ENCODE measurements at regions not wholly inside any gene's neighbourhood (a gene's known extent, or its start where the extent isn't known, plus 50 kb on each side); places are given as distances from the start of the nearest gene placed in this dataset.

DNA sequence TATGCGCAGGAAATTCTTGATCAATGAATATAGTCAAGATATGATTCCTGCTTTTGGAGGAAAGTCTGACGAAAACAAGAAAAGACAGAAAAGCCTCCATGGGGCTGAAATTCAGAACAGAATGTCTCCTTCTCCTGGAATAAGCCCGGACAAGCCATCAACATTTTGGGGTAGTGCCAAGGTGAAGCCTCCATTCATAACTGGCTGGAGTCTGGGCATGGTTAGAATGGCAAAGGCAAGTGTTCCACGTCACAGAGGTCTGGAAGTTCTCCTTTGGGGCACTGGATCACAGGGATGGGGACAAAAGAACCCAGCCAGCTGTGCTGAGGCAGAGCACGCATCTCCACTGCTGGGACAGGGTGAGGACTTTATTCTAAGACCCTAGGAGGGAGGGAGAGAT is 505.7 kb downstream of the CMPK2 start:
- peak in 1 of 2 experiments; percentile 28 for DNase-seq

DNA sequence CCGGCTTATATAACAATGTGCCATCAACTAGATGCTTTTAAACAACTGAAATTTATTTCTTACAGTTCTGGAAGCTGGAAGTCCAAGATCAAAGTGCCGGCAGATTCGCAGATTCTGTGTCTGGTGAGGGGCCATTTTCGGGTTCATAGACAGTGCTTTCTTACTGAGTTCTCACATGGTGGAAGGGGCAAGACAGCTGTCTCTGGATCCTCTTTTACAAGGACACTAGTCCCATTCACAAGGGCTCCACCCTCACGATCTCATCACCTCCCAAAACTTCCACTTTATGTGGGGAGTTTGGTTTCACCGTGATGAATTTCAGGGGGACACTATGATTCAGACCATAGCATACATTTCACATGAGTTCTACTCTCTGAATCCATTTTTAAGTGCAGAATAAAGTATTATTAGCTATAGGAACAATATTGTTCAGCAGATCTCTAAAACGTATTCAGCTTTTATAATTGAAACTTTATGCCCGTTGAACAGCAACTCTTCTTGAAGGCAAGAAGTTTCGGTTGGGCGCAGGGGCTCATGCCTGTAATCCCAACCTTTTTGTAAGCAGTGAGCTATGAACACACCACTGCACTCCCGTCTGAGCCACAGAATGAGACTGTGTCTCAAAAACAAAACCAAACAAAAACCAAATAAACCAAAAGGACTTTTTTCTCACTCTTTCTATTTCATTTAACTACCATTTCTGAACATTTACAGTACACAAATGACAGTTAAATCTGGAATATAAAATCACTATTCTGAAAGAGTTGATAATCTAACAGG is 502.8 kb downstream of the CMPK2 start:
- no peak for DNase-seq

DNA sequence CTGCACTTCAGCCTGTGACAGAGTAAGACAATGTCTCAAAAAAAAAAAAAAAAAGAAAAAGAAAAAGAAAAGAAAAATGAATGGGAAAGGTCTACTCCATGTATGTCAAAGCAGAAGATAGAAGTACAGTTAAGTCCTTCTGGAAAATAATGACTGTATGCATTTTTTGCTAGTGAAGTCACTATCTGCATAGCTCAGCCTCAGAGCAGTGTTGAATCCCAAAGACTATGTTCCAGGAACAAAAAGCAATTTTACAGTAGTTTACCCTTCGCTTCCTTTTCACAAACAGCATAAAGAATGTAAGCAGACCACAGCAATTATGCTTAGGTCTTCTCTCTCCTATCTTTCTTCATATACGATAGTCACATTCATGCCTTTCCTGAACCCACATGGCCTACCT is 497.4 kb downstream of the CMPK2 start:
- no peak for DNase-seq

DNA sequence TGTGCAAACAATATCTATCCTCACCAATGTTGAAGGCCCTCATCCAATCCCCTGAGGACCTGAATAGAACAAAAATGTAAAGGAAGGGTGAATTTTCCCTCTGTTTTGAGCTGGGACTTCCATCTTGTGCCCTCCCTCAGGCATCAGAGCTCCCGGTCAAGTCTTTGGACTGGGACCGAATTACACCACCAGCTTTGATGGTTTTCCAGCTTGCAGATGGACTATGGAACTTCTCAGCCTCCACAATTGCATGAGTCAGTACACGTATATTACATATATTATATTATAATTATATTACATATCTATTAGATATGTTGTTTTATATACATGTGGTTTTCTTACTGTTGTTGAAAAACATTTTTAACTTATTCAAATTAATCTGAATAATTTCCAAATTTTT is 496.4 kb downstream of the CMPK2 start:
- no peak for DNase-seq

DNA sequence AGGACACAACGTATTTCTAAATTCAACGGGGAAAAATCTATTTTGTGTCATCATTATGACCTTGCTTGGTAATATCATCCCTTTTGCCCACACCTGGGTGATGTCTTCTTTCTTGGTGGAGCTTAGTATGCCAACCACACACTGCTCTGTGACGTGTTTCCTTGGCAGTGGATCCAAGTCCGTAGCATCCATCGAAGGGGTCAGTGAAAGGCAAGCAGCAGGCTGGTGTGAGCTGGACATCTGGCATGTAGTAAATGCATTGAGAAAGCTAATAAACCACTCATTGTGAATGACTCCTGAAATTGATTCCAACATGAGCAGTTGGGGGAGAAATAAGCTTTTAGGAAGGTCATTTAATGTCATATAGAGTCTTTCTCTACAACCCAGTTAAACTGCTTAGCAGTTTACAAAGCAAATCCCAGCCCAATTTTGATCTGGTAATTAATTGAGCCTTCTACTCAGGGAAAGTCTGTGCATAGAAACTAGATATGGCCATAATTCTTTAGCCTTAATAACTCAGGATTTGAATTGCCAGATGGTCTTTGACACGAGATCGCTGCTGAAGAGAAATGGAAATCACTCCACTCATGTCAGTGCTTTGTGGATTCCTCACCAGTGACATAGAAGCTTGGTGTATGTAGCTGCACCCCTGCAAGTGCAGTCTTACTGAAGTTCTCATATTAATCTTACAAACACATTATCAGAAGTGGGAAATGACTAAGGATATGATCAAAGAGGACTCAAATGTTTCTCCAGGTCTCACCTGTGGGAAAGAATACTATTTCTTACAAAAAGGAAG is 494.8 kb downstream of the CMPK2 start:
- no peak for DNase-seq

DNA sequence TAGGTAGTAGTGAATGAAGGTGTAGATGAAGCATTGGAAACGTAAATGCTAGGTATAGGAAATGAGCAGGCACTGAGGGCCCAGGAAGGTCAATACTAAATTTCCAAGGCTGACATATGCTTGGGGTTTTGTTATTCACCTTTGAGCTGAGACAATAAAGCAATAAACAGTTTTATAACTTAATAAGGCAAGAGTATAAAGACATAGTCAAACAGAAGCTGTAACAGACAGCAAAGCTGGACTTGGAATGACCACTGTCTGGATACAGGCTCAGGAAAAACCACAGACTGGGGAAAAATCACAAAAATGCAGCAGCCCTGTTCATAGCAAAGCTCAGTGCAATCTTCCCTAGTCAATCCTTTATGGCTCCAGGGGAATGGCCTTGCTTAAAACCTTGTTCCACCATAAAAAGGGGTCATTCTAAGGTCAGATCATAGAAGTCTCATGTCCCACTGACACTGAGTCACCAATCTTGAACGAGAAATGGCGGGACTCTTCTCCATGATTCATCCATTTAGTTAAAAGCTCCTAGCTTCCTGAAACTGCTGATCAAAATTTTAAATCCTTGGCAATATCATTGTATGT is 493.3 kb downstream of the CMPK2 start:
- DNase-seq, result no peak

DNA sequence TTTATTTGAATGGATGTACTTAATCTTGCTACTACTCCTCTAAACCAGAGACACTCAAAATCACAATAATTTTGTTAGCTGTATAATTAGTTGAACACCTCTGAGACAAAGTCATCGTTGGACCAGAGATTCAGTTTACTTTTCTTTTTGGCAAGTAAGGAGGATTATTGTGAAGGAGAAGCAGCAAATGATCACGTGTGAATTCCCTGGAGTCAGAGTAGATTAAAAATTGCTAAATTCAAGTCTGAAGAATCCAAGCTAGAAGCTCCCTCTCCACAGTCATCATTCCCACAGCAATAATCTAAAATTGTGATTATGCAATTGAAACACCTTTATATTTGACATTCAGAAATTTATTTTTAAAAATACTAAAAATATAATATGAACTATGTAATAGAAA is 484.4 kb downstream of the CMPK2 start:
- no peak for DNase-seq

DNA sequence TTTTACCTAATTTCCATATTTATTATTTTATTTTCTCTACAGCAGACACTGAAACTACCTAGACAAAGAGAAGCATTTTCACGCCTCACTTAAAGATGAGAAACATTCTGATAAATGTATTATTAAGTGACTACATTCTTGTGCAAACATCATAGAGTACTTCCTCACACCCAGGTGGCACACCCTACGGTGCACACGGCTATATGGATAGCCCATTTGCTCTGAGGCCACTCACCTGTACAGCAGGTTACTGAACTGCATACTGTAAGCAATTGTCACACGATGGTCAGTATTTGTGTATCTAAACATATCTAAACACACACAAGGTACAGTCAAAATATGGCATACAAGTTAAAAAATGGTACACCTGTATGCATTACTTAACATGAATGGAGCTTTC is 481.4 kb downstream of the CMPK2 start:
- no peak for DNase-seq

DNA sequence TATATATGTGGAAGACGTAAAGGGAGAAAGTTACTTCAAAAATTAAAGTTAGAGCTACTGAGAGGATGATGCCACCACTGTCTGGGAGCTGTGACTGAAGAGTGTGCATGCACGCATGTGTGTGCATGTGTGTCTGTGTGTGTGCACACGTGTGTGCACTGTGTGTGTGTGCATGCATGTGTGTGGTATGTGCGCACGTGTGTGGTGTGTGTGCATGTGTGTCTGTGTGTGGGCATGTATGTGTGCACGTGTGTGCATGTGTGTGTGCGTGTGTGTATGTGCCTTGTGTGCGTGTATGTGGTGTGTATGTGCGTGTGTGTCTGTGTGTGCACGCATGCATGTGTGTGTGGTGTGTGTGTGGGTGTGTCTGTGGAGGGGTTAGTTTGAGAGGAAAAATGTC is 473.4 kb downstream of the CMPK2 start:
- no peak for DNase-seq

DNA sequence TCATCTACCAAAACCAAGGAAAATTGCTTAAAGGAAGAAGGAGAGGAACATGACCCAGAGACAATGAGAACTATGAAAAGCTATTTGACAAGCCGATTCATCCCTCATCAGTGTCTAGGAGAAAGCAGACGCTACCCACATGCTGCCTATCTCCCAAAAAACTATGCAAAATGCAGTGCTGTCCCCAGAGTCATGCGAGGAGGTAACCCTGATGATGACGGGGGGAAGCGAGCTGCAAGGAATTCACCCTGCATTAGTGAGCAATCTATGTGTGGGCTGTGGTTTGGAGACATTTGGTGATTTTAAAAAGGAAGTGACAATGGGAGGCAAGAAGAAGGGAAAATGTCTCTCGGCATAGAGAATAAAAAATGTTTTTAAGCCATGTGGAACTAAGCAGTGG is 472.7 kb downstream of the CMPK2 start:
- no peak for DNase-seq

DNA sequence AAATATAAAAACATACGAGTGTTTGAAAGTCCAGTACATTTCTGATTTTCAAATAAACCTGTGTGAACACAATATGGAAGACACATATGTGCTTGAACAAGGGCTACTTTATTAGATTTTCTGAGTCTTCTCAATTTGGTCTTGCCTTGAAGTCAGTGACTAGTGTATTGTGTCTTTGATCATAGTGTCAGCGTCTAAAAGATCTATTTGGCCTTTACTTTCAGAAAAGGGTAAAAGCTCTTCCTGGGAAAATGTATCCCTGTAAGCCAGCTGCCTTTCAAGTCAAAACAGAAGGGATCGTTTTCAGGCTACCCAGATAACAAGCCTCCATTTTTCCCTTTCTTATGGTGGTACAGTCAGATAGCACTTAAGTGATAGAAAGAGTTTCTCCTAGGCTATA is 471.9 kb downstream of the CMPK2 start:
- no peak for DNase-seq

DNA sequence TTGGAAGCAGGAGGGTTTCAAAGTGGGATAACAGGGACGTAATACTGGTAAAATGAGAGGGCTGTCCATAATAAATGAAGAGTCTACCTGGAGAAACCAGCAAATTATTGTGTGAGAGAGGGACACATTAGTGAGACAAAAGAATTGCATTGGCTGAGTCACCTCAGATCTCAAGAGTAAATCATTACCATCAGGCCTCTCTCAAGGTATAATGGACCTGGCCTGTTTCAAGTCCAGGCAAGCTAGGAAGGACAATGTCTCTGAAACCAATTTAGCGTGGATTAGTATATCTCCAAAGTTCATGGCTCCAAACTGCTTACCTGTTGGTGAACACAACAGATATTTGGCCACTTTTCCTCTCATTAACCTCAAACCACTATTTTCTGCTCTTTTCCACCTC is 471.4 kb downstream of the CMPK2 start:
- no peak for DNase-seq

DNA sequence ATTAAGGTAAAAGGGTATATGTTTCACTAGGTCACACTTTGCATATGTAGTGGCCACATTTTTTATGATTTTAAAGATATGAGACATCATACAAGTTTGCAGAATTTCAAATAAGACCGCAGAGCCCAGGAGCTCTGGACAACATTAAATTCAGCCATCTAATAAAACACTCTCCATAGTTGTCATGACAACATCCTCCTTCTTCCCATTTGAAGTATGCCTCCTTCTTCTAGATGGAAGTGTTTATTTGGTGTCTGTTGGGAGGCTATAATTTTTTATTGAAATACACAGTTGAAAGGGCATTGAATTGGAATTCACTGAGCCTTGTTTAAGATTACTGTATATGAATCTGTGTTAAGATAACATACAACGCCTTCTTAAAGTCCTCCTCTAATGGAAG is 467.3 kb downstream of the CMPK2 start:
- no peak for DNase-seq

DNA sequence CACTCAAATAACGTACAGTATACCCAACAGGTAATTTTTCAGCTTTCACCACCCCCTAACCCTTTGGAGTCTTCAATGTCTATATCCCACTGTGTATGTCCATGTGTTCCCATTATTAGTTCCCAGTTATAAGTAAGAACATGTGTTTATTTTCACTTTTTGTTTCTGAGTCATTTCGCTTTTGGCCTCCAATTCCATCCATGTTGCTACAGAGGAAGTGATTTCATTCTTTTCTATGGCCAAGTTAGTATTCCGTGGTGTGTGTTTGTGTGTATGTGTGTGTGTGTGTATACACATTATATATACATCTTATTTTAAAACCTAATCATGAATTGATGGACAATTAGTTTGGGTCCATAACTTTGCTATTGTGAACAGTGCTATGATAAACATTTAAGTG is 464.4 kb downstream of the CMPK2 start:
- no peak for DNase-seq

DNA sequence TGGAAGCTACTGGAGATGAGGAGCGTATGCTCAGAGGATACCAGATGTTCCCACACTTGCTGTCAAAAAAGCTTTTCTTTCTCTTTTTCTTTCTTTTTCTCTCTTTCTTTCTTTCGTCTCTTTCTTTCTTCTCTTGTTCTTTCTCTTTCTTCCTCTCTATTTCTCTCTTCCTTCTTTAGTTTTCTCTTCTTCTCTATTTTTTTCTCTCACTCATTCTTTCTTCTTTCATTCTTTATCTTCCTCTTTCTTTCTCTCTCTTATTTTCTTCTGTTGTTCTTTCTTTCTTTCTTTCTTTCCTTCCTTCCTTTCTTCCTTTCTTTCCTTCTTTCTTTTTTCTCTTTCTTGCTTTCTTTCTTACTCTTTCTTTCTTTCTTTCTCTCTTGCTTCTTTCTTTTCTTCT is 457.6 kb downstream of the CMPK2 start:
- no peak for DNase-seq

DNA sequence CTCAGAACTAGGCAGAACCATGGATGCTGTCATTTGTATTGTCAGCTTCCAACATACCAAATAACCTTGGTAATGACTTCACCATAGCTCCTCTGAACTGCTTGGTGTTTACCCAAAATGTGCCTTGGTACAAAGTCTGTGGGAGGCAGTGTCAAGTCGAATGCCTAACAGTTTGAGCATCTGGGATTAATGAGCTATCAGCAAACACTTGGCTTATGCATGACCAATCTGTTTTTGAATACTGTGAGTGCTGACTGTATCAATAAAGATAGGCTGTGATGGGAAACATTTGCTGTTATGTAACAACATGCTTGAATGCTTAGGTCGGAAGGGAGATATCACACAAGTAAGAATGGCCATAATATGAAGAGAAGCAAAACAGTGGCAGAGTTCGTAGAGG is 455.4 kb downstream of the CMPK2 start:
- peak in 1 of 2 experiments; percentile 47 for DNase-seq

DNA sequence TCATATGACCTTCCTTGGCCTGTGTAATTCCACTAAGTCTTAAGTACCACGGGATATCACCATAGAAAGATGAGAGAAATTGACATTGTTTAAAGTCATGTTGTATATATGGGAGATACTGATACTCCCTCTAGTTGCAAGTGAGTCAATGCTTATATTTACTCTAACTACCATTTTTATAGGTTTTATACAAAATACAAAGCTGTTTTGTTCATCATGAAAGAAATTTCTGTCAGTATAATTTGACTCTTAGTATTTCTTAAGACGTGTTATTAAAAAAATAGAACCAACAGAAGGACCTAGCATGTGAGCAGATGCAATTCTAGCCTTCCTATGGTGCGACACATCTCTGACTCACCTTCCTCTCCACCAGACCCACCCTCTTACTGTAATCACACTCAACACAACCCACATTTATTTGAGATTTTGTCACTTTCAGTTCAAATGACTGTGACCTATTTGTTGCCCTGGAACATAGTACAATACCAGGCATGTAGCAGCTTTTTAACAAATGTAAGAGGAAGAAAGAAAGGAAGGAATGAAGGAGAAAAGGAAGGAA is 453.1 kb downstream of the CMPK2 start:
- no peak for DNase-seq

DNA sequence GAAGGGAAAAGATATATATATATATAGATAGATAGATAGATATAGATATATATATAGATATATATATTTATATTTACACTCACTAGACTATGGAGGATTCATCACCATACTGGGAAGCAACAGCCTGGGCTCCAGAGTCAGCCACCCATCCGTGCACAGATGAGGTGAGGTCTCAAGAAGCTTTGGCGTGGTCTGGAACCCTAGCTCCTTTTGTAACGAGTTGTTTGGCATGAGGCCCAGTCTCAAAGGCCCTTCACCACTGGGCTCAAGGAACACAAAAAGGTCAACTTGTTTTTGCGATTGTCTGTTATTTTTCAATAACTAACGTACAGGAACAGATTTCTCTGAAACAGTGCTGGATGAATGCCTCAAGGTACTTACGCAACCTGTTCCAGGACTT is 448.7 kb downstream of the CMPK2 start:
- DNase-seq, result peak in 1 of 2 experiments; percentile 23

DNA sequence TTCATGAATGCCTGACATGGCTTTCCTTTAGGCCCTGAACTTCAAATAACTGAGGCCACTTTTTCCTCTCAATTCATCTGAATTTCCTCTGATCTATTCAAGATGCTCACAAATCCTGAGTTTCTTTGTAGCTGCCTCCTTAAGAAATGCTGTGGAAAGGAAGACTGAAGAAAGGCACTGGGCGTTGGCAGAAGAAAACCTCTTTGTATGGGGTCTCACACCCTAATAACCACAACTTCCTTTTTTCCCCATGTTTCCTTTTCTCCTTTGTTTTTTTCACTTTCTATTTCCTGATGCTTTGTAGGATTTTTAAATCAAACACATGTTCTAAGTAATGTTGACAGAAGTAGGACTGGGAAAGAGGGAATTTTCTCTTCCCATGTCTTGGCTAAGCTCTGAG is 447.4 kb downstream of the CMPK2 start:
- DNase-seq, result no peak

DNA sequence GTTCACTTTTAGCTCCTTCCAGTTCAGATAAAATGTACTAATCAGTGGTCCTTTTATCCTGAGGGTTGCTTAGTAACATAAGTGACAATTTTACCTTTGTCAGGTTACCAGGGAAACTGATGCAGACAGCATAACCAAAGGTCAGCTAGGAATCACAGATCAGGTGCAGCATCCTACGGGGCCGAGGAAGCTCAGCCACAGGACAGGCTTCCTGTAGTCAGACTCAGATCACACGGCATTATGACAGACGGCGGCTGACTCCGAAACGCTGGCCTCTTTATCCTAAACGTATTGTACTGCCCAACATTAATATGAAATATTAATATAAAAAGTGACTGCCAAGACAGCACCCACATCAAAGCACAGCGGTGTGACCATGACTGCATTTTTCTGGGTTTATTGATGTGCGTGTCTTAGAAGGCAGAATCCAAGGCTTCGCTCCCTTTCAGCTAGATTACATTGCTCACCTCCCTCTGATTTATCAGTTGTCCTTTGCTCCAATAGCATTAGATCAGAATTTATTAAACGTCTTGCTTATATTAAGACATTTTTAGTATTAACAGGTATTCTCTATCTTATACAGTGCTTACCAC is 444.5 kb downstream of the CMPK2 start:
- DNase-seq, result no peak

DNA sequence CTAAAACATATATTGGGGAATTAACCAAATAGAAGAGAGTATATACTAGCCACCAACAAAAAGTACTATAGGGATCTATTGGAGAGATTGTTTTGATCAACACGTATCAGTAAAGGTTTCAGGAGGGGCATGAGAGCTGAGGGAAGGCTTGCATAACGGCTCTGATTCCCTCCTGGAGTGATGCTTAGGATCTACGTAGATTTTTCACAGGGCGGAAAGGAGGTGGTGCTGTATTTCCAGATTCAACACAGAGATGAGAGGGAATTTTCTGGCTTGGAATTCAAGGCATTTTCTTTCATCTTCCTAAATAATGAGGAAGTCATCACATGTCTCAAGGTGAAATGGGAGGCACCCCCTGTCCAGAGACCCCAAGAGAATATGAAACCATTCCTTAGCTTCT is 443.8 kb downstream of the CMPK2 start:
- DNase-seq, result no peak

DNA sequence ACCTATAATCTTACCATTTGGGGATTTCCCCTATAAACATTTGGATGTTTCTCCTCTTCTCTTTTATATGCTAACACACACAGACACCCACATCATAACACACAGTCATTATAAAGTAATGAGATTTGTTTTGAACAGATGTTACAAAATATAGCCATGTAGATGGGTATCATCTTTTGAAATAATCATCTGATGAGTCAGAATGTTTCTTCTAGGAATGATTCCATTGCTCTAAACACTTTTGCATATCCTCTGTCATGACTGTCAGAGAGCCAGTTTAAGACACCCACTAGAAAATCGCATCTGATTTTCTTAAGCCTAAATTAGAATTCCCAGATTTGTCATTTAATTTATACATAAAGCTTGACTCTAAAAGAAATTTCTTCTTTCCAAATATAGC is 442.6 kb downstream of the CMPK2 start:
- no peak for DNase-seq

DNA sequence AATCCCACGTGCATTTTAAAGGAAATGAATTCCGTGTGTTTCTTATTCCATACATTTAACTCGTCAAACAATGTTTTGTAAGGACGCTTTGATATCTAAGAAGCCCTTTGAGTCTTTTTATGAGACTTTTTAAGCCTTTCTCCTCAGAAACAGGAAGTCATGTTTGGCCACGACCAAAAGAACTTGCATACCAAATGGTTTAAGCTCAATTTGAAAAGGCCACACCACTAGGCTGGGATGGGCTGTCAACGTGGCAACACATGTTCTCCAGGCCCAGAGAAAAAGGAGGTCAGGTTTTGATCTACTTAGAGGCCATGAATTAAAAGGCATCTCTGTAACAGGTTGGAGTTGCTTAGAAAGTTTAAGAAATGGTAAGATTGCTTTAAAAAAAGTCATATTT is 441.8 kb downstream of the CMPK2 start:
- DNase-seq, result no peak
